Stimulated activated CD4-positive, alpha-beta T cell treated with anti-CD3 and anti-CD28 coated beads, TNF-alpha, amount 100 ng/mL, for 48 hours (primary cell): ENCODE measurements at regions not wholly inside any gene's neighbourhood (a gene's known extent, or its start where the extent isn't known, plus 50 kb on each side); places are given as distances from the start of the nearest gene placed in this dataset.
"Not testable (repeated sequence)": the region's sequence is repeated elsewhere in the genome, so short reads cannot be mapped to it uniquely, and the experiment has no call there.

ENCODE experiments used
- DNase-seq, 3 donors: peaks; one replicate each; pipeline ENCODE4 v3.0.0-alpha.2; 2020; ENCODE audit warnings: low read depth in 3 of 3

DNA sequence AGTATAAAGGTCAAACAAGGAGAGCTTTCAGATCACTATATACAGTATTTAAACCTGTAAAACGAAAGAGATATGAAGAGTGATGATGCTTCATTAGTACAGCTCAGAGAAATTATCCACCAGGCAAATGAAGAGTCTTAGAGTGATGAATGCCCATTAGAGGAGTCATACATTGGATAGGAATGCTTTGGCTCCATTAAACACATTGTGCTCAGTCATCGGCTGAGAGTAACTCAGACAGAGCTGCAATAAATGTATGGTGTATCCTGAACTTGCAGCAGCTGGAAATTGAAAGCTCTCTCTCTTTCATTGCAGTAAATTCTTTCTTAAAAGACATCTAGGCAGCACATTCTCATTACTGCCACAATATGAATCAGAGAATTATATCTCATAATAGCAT, 340.8 kb upstream of the SPHKAP start:
- DNase-seq = no peak

DNA sequence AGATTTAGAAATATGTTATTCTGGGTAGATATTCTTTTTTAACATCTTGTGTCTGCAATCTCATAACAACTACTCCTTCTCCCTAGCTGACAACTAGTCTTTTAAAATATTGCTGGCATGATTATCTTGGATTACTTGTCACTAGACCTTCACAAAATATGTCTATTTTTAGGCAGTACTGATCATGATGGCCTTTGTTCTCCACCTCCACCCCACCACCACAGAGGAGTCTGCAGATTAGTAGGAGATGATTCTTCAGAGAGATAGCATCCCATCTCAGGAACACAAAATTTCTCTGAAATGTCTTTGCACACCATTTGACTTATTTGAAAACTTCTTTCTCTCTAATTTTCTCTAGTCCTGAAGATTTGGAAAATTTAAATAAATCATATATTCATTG, 338.1 kb upstream of the SPHKAP start:
- DNase-seq = no peak

- no peak for DNase-seq
Observed at GRCh38 chr2:228516019-228516418, 334.5 kb upstream of the SPHKAP start.

DNA sequence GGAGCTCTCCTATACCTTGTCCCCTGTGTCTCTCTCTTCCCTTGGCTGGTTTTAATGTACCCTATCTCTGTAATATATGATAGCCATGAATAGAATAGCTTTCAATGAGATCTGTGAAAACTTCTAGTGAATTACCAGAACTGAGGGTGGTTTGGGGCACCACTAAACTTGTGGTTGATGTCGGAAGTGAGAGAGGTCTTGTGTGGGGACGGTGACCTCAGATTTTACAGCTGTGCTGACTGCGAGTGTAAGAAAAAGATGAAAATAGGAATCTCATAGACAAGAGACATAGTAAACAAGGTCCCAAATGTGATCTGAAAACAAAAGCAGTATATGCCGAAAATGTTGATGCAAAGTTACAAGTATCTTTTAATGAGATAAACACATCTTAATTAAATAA, 332.0 kb upstream of the SPHKAP start:
- DNase-seq = not testable (repeated sequence)

DNA sequence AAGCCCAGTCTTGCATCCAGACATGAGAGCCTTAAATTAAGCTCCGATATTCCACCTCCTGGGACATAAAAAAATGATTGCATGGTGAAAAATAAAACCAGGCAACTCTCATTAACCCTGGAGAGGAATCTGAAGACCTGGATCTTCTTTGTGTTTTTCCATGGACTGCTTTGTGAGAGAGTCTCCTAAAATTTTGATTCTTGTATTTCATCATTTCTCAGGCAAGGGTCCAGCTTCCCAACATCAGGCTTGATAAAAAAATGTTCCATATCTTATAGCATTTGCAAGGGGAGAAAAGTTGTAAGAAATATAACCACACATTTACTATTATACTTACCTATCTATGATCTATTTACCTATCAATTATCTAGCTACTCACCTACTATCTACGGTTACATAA, 327.5 kb upstream of the SPHKAP start:
- DNase-seq = no peak

DNA sequence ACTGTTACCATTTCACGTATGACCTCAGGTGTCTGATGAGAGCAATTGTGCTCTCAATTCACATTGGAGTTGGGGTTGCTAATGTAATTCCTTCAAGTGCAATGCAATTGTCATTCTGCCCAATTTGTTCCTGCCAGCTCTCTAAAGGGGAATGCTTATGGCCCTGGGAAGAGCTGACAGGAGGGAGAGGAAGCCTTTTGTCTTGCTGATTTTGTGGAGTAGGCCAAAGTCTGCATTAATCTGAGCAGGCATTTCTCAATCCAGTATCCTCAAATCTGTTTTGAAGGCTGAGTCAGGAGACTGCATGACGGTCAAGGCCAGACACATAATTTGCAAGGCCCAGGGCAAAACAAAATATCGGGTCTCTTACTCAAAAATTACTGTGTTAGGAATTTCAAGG, 326.4 kb upstream of the SPHKAP start:
- no peak for DNase-seq

DNA sequence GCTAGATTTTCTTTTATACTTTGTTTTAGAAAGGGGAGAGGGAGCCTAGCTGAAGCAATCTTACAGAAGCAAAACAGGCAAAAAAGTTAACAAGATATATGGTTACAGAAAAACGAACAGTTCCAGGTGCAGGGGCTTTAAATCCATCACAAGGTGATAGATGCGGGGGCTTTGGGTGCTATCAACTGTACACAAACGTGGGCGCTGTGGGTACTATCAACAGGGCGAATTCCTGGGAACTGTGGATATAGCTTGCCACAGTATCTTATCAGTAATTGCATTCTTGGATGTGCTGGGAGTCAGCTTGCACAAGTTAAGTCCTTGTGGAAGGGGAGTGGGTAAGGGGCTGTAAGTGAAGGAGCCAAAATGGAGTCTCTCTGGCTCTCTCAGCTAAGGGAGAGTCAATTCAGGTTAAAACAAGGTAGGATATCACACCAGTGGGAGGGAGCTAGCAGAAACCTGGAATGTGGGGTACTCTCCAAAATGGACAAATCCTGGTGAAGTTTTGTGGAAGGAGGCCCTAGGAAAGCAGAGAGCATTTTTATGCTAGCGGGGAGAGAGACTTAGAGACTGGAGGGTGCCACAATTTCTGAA, 325.8 kb upstream of the SPHKAP start:
- DNase-seq = no peak

- DNase-seq = no peak
Observed at GRCh38 chr2:228503731-228504130, 322.2 kb upstream of the SPHKAP start.

GRCh38 chr2:228493852-228494251, 312.4 kb upstream of the SPHKAP start:
- DNase-seq = no peak

GRCh38 chr2:228479014-228479413, 297.5 kb upstream of the SPHKAP start:
- no peak for DNase-seq

- DNase-seq = no peak
Observed at GRCh38 chr2:228474466-228474865, 293.0 kb upstream of the SPHKAP start.

DNA sequence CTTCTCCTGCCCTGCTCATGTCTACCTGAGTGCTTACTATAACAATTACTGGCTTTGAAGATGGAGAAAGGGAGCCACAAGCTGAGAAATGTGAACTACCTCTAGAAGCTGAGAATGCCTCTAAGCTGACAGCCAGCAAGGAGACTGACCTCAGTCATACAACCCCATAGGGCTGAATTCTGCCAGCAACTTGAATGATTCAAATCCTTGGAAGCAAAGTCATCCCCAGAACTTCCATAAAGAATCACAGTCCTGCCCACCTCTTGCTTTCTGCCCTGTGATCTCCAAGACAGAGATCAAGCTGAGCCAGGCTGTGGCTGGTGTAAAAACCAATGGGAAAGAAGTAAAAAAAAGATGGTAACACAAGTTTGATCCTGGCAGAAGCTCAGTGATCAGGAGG, 288.2 kb upstream of the SPHKAP start:
- no peak for DNase-seq

- no peak for DNase-seq
Observed at GRCh38 chr2:228466851-228467250, 285.4 kb upstream of the SPHKAP start.

DNA sequence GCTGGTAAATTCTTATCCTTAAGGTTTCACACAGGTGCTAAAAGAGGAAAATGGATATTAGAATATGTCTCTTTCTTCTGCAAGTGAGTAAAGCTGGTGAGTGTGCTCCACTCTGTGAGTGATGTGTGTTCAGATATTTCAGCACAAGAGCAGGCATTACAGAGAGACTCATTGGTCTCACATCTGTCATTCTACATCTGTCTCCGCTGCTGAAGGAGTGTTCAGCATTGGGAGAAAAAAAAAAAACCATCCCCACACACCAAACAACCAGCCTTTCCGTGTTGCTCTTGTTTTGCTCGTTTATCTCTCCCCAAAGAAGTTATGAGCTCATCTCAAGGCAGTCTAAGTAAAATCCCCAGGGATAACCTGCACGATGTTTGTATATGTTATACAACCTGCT, 283.9 kb upstream of the SPHKAP start:
- no peak for DNase-seq

DNA sequence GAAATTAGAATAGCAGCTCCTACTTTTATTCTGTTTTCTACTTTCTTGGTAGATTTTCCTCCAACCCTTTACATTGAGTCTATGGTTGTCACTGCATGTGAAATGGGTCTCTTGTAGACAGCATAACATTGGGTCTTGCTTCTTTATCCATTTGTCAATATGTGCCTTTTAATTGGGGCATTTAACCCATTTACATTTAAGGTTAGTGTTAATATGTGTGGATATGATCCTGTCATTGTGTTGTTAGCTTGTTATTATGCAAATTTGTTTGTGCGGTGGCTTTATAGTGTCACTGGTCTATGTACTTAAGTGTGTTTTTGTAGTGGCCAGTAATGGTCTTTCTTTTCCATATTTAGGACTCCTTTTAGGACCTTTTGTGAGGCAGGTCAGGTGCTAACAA, 276.9 kb upstream of the SPHKAP start:
- no peak for DNase-seq

DNA sequence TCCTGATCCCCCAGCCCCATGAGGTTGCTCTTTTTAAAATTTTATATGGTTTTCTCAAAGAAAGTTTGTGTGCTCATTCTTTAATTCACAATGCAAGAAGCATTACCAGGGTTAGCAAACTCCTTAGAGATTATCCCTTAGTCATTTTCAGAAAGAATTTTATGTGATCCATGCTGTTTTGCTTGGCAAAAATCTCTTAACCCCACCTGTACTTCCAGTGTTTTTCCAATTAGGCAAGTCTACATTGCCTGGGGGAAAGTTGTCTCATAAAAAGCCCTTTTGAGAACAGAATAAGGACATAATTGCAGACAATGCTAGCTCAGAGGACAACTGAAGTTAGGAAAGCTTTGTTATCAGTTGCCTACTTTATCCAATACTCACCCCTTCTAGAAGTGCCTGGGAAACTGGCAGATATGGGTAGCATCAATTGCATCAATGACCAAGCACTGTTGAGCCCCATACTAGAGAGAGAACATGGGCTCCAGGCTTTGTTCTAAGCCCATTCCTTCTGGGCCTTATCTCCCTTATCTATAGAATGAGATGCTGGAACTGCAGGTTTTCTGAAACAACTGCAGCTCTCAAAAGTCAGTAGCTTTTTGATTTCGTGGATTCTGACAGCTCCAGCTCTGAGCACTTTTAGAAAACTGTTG, 265.9 kb upstream of the SPHKAP start:
- DNase-seq = no peak

- no peak for DNase-seq
Observed at GRCh38 chr2:228446734-228447133, 265.2 kb upstream of the SPHKAP start.

DNA sequence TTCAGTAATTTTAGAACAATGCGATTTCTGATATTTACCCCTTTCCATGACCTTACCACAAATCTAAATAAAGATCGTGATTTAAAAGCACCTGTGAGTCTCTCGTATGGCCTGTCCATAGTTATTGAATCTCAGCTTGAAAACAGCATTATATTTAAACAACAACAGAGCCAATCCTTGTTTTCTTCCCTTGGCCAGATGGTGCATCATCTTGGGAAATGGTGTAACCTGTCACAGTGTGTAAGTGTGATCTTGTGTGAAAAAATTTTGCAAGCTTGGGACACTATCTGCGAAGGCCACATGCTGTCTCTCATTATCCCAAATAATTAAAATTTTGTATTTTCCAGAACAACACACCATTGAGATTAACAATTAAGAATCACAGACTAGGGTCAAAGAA, 262.7 kb upstream of the SPHKAP start:
- DNase-seq = no peak

DNA sequence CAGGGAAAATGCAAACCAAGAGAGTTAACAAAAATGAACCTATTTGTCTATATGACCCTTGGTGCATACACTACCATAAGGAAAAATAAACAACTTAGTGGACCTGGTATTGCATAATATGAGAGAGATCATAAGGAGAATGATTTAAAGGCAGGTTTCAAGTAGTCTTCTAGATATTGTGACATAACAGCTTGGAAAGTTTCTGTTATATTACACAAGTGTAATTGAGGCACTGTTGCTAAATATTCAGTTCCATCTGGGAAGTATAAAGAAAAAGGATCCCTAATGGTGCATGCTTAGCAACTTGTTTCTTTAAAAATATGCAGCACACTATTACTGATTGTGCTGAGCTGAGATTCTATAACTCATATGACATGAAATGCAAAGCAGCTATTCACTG, 252.2 kb upstream of the SPHKAP start:
- no peak for DNase-seq

DNA sequence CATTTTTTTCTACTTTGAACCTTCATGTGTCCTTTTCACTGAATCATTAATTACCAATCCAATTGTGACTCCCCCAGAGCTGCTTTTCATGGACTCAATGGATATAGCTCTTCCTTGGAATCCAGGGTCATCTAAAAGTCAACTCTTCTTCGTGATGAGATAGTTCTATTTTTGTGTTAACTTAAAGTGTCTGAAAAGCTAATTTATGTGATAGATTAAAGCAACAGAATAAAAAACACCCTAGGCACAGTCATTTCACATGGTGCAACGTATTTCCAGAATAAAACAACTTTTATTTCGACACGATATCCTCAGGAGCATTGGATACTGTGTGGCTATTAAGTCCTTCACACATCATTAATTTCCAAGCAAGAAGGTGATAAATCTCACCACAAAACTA, 250.6 kb upstream of the SPHKAP start:
- DNase-seq = no peak

DNA sequence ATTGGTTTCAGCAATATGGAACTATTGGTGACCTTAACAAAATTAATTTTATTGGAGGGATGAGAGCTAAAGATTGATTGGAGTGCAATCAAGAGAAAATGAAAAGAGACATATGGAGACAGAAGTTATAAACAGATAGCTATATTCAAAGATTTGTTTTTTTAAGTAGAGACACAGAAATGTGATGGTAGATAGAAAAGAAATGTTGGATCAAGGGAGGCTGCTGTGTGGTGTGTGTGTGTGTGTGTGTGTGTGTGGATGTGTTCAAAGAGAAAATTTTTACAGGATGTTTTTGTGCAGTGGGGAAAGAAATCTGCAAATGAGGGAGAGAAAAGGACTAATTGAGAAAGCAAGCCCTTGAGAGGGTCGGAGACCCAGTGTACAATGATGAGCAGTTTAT, 249.5 kb upstream of the SPHKAP start:
- no peak for DNase-seq

DNA sequence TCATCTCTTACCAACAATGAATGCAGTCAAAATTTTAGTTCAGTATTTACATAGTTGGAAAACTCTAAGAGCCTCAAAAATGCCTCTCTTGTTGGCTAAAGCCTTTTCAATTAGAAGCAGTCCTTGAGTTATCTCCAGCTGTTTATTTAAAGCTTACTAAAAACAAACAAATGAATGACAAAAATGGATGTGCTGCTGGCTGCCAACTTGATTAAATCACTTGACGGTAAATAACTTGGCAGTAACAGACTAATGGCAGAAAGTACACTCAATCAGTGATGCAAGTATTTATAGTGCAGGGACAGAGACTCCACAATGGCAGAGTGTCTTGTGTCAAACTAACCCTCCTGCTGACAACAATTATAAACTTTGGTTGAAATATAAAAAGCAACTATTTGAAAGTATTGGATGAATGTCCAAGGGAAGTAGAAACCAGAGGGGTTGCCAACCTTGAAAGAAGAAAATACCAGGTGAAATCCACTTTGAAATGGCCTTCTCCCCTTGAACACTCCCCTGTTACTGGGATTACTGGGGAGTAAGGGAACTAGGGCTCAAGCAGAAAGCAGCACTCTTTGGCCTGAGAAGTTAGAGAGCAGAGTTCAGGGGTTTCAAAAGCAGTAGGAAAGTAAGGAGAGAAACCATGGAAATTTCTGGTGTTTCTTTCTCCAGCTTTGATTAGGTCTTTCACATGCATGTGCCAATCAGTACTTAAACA, 245.2 kb upstream of the SPHKAP start:
- no peak for DNase-seq

DNA sequence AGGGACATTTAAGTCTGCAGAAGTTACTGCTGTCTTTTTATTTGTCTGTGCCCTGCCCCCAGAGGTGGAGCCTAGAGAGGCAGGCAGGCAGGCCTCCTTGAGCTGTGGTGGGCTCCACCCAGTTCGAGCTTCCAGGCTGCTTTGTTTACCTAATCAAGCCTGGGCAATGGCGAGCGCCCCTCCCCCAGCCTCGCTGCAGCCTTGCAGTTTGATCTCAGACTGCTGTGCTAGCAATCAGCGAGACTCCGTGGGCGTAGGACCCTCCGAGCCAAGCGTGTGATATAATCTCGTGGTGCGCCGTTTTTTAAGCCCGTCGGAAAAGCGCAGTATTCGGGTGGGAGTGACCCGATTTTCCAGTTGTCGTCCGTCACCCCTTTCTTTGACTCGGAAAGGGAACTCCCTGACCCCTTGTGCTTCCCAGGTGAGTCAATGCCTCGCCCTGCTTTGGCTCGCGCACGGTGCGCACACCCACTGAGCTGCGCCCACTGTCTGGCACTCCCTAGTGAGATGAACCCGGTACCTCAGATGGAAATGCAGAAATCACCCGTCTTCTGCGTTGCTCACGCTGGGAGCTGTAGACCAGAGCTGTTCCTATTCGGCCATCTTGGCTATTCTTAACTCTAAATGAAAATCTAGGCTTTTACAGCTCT, 244.0 kb upstream of the SPHKAP start:
- not testable (repeated sequence) for DNase-seq
